Astrocyte (in vitro differentiated cells and primary cell): ENCODE measurements at regions not wholly inside any gene's neighbourhood (a gene's known extent, or its start where the extent isn't known, plus 50 kb on each side); places are given as distances from the start of the nearest gene placed in this dataset.

Experiments used
- DNase-seq: peaks from one replicate; pipeline ENCODE4 v3.0.0-alpha.2; 2010; ENCODE audit warnings: low read depth
- FAIRE-seq: peaks from 2 replicates; lab custom pipeline; 2011; peaks lifted over from hg19 to GRCh38; lab: Jason Lieb, UNC
- H2AFZ ChIP-seq: 2 replicates; pipeline ENCODE4 v1.6.0; 2012; ENCODE audit warnings: low read depth, low read length, inconsistent platforms
- H3K27ac ChIP-seq: 2 replicates; pipeline ENCODE4 v1.5.1; 2011; ENCODE audit warnings: low read depth, low read length, inconsistent platforms
- H3K27me3 ChIP-seq: 2 replicates; pipeline ENCODE4 v1.6.0; 2011; ENCODE audit warnings: low read length, inconsistent platforms; ENCODE audit not compliant: insufficient read depth
- H3K36me3 ChIP-seq: 2 replicates; pipeline ENCODE4 v1.5.1; 2011; ENCODE audit warnings: low read length, inconsistent platforms; ENCODE audit not compliant: insufficient read depth
- H3K4me1 ChIP-seq: 2 replicates; pipeline ENCODE4 v1.5.1; 2011; ENCODE audit warnings: low read length, inconsistent platforms; ENCODE audit not compliant: insufficient read depth
- H3K4me2 ChIP-seq: 2 replicates; pipeline ENCODE4 v1.6.0; 2012; ENCODE audit warnings: low read length, inconsistent platforms
- H3K4me3 ChIP-seq: 2 replicates; pipeline ENCODE4 v1.5.1; 2011; ENCODE audit warnings: low read depth, mild to moderate bottlenecking, low read length, inconsistent platforms; ENCODE audit not compliant: insufficient read depth
- H3K79me2 ChIP-seq: 2 replicates; pipeline ENCODE4 v1.6.0; 2012; ENCODE audit warnings: mild to moderate bottlenecking, low read length, inconsistent platforms; ENCODE audit not compliant: insufficient read depth
- H3K9ac ChIP-seq: 2 replicates; pipeline ENCODE4 v1.6.0; 2012; ENCODE audit warnings: mild to moderate bottlenecking, low read length, inconsistent platforms
- H3K9me3 ChIP-seq: 2 replicates; pipeline ENCODE4 v1.5.1; 2012; ENCODE audit warnings: low read depth, mild to moderate bottlenecking, low read length, inconsistent platforms; ENCODE audit not compliant: insufficient read depth
- H4K20me1 ChIP-seq: 2 replicates; pipeline ENCODE4 v1.6.0; 2012; ENCODE audit warnings: low read length, inconsistent platforms; ENCODE audit not compliant: insufficient read depth
- H3K27ac Mint-ChIP-seq: one replicate; pipeline ENCODE4 v1.8.0; 2021; ENCODE audit warnings: mild to moderate bottlenecking, mixed read lengths; ENCODE audit not compliant: unreplicated experiment
- H3K27me3 Mint-ChIP-seq: one replicate; pipeline ENCODE4 v1.8.0; 2021; ENCODE audit warnings: low read depth, mixed read lengths; ENCODE audit not compliant: unreplicated experiment
- H3K36me3 Mint-ChIP-seq: one replicate; pipeline ENCODE4 v1.8.0; 2021; ENCODE audit warnings: low read depth, mixed read lengths; ENCODE audit not compliant: unreplicated experiment
- H3K4me1 Mint-ChIP-seq: one replicate; pipeline ENCODE4 v1.8.0; 2021; ENCODE audit warnings: low read depth, mixed read lengths; ENCODE audit not compliant: unreplicated experiment
- H3K4me3 Mint-ChIP-seq: one replicate; pipeline ENCODE4 v1.8.0; 2021; ENCODE audit warnings: mild to moderate bottlenecking, moderate library complexity, mixed read lengths; ENCODE audit not compliant: unreplicated experiment
- H3K9me3 Mint-ChIP-seq: one replicate; pipeline ENCODE4 v1.8.0; 2021; ENCODE audit warnings: mild to moderate bottlenecking, mixed read lengths; ENCODE audit not compliant: unreplicated experiment
- EZH2 ChIP-seq: IDR thresholded peaks from 2 replicates; pipeline ENCODE4 v1.6.1; 2012; ENCODE audit warnings: mild to moderate bottlenecking, low read length, inconsistent platforms; ENCODE audit not compliant: insufficient read depth
- TF ChIP-seq, protein P1 (sequence below): IDR thresholded peaks from 2 replicates; pipeline ENCODE4 v1.5.1; 2011; ENCODE audit warnings: low read depth, mild to moderate bottlenecking, inconsistent platforms, low read length, moderate library complexity; ENCODE audit not compliant: insufficient read depth

DNA sequence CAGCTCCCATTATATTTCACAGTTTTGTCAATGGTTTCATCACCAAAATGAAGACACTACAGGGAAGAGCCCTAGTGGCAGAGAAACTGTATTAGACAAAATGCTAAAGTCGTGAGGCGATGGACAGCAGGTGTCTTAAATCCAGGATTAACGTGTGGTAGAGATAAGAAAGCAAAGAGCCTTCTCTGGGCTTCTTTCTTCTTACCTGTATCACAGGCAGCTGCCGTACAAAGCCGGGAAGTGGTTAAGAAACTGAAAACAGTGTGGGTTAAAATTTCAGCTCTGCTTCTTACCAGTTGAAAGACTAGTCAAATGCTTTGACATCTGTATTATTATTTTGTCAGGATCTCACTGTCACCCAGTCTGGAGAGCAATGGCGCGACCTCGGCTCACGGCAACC is 98.2 kb upstream of the NUDT7 start:
- H3K27me3 ChIP-seq = peaks cover 2% of the 10 kb centered on the region
- no peaks in the 10 kb centered on the region for H3K4me1 ChIP-seq
- no peaks in the 10 kb centered on the region for H4K20me1 ChIP-seq
- TF ChIP-seq, protein P1, sequence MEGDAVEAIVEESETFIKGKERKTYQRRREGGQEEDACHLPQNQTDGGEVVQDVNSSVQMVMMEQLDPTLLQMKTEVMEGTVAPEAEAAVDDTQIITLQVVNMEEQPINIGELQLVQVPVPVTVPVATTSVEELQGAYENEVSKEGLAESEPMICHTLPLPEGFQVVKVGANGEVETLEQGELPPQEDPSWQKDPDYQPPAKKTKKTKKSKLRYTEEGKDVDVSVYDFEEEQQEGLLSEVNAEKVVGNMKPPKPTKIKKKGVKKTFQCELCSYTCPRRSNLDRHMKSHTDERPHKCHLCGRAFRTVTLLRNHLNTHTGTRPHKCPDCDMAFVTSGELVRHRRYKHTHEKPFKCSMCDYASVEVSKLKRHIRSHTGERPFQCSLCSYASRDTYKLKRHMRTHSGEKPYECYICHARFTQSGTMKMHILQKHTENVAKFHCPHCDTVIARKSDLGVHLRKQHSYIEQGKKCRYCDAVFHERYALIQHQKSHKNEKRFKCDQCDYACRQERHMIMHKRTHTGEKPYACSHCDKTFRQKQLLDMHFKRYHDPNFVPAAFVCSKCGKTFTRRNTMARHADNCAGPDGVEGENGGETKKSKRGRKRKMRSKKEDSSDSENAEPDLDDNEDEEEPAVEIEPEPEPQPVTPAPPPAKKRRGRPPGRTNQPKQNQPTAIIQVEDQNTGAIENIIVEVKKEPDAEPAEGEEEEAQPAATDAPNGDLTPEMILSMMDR = no peak
- TF ChIP-seq EZH2 = no peak
- Mint-ChIP-seq H3K4me1 (no peaks in the 10 kb centered on the region), H3K27ac (no peak overlapping the region), H3K36me3 (no peaks in the 10 kb centered on the region), H3K27me3 (peaks cover 8% of the 10 kb centered on the region), H3K9me3 (no peaks in the 10 kb centered on the region), H3K4me3 (no peak overlapping the region)
- FAIRE-seq (no peak), DNase-seq (no peak)
- no peaks in the 10 kb centered on the region for H3K9me3 ChIP-seq
- H3K4me2 ChIP-seq = no peak overlapping the region
- no peaks in the 10 kb centered on the region for H3K79me2 ChIP-seq
- H3K9ac ChIP-seq = no peak overlapping the region
- H3K4me3 ChIP-seq = no peak overlapping the region
- no peaks in the 10 kb centered on the region for H3K36me3 ChIP-seq
- no peak overlapping the region for H2AFZ ChIP-seq
- H3K27ac ChIP-seq = no peak overlapping the region

- no peak overlapping the region for H3K4me2 ChIP-seq
- FAIRE-seq (no peak), DNase-seq (no peak)
- no peak overlapping the region for H3K9ac ChIP-seq
- TF ChIP-seq EZH2 = no peak
- TF ChIP-seq, protein P1 = no peak
- H4K20me1 ChIP-seq = no peaks in the 10 kb centered on the region
- H3K27ac ChIP-seq = no peak overlapping the region
- no peaks in the 10 kb centered on the region for H3K79me2 ChIP-seq
- Mint-ChIP-seq H3K4me3 (no peak overlapping the region), H3K27ac (no peak overlapping the region), H3K27me3 (peaks cover 8% of the 10 kb centered on the region), H3K9me3 (no peaks in the 10 kb centered on the region), H3K36me3 (no peaks in the 10 kb centered on the region), H3K4me1 (no peaks in the 10 kb centered on the region)
- no peaks in the 10 kb centered on the region for H3K4me1 ChIP-seq
- H3K9me3 ChIP-seq = no peaks in the 10 kb centered on the region
- no peak overlapping the region for H3K4me3 ChIP-seq
- H3K27me3 ChIP-seq = peaks cover 4% of the 10 kb centered on the region
- H3K36me3 ChIP-seq = no peaks in the 10 kb centered on the region
- no peak overlapping the region for H2AFZ ChIP-seq
Observed at GRCh38 chr16:77636615-77637014, 85.7 kb upstream of the NUDT7 start.

- H3K9me3 Mint-ChIP-seq = no peaks in the 10 kb centered on the region
- H3K27ac Mint-ChIP-seq = no peak overlapping the region
- H3K4me1 Mint-ChIP-seq = no peaks in the 10 kb centered on the region
- no peak overlapping the region for H3K4me3 Mint-ChIP-seq
- H3K27me3 Mint-ChIP-seq = peaks cover 8% of the 10 kb centered on the region
- H3K4me2 ChIP-seq = peak overlapping the region; percentile 21
- no peak overlapping the region for H3K9ac ChIP-seq
- no peaks in the 10 kb centered on the region for H3K9me3 ChIP-seq
- FAIRE-seq = no peak
- H3K4me3 ChIP-seq = no peak overlapping the region
- TF ChIP-seq, protein P1 = no peak
- TF ChIP-seq EZH2 = no peak
- no peaks in the 10 kb centered on the region for H3K36me3 ChIP-seq
- no peaks in the 10 kb centered on the region for H3K36me3 Mint-ChIP-seq
- no peaks in the 10 kb centered on the region for H4K20me1 ChIP-seq
- no peak overlapping the region for H3K27ac ChIP-seq
- H3K79me2 ChIP-seq = no peaks in the 10 kb centered on the region
- H2AFZ ChIP-seq = no peak overlapping the region
- no peaks in the 10 kb centered on the region for H3K4me1 ChIP-seq
- DNase-seq = peak; percentile 51
- peaks cover 4% of the 10 kb centered on the region for H3K27me3 ChIP-seq
Observed at GRCh38 chr16:77637940-77638339, 84.4 kb upstream of the NUDT7 start.
